SKM-1 (cell line): ENCODE measurements at regions not wholly inside any gene's neighbourhood (a gene's known extent, or its start where the extent isn't known, plus 50 kb on each side); places are given as distances from the start of the nearest gene placed in this dataset.
"Not testable (repeated sequence)": the region's sequence is repeated elsewhere in the genome, so short reads cannot be mapped to it uniquely, and the experiment has no call there.

Source experiments
- DNase-seq: peaks from one replicate; lab custom pipeline; 2025; ENCODE audit not compliant: unreplicated experiment; lab: John Stamatoyannopoulos, UW

DNA sequence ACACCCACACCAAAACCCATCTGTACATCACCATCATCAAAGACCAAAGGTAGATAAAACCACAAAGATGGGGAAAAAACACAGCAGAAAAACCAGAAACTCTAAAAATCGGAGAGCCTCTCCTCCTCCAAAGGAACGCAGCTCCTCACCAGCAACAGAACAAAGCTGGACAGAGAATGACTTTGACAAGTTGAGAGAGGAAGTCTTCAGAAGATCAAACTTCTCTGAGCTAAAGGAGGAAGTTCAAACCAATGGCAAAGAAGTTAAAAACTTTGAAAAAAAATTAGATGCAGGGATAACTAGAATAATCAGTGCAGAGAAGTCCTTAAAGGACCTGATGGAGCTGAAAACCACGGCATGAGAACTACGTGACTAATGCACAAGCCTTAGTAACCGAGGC, 247.5 kb upstream of the ERBB4 start:
- not testable (repeated sequence) for DNase-seq

DNA sequence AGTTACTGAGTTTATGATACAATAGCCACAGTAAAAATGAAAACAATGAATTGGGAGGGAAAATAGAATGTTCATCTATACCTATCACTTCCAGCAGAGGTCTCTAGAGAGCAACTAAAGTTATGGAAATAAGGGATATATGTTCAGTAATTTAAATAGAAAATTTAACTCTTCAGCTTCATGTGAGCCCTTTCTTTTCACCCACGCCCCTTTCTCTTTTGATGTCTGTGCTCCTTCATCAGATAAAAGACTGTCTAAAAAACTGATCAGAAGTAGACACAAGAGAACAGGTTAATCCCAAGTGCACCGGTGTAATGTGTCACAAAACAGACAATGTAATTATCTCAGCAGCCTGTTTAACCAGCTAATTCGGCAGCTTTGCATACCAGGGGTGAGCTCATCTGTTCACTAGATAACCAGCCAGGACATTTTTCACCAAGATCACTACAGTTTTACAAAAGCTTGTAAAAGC, 238.5 kb upstream of the ERBB4 start:
- DNase-seq: peak; percentile 31

- DNase-seq: no peak
Measured at GRCh38 chr2:212773808-212774339, 235.3 kb upstream of the ERBB4 start.

DNA sequence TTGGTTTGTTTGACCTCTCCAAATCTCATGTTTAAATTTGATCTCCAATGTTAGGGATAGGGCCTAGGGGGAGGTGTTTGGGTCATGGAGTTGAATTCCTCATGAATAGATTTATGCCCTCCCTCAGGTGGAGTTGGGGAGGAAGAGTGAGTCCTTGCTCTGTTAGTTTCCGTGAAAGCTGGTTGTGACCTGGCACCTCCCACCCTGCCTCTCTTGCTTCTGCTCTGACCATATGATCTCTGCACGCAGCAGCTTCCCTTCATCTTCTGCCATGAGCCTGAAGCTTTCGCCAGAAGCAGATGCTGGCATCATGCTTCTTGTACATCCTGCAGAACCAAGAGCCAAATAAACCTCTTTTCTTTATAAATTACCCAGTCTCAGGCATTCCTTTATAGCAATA, 231.6 kb upstream of the ERBB4 start:
- no peak for DNase-seq

DNA sequence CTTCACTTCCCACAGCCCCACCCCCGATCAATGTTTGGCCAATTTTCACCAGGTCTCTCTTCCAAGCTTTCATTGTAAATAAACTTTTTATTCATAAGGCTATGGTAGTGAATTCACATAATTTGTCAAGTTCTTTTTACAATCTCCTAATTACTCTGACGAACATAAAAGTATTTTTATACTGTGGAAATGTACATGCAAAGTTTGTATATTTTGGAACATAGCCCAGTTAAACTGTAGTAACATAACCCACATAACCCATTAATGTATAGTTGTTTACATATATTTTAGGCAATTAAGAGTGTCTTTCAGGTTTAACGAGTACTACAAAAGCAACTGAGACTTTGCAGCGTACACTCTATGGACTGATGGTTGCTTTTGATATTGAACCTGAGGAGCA, 228.3 kb upstream of the ERBB4 start:
- no peak for DNase-seq

DNA sequence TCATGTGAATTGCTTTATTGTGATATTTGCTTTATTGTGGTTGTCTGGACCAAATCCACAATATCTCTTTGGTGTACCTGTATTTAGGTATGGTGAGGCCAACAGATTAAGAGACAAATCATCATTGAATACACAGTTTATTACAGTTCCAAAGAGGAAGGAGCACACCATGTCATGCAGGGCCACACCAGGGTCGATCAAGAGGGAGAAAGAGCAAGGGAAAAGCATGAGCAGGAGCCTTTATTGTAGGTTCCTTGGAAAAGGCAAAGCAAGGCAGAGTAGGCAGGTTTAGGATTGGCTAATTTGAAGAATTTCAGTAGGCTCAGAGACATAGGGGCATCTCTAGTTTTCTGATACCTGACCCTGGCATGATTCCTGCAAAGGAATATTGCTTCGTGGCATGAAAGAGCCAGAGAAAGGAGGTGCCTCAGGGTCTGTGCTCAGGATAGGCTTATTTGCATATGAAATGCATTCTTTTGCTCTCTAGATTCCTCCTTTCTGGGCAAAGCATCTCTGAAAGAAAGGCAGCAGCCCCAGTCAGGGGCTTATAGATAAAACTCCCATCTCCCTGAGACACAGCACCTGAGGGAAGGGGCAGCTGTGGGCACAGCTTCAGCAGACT, 214.2 kb upstream of the ERBB4 start:
- DNase-seq: no peak

DNA sequence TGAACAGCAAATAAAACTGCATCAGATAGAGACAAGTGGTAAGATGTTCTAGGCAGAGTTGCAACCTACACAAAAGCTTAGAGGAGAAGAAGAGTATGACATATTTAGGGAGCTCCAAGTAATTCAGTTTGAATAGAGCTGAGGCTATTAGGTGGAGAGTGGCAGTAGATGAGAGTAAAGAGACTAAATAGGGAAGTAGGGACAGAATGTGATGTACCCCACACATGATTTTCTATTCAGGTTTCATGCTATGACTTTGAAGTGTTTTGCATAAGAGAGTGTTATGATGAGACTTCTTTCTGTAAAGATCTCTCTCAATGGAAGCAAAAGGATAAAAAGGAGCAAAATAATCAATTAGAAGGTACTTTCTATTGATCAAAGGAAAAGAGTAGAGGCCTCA, 206.8 kb upstream of the ERBB4 start:
- no peak for DNase-seq

- DNase-seq: no peak
Measured at GRCh38 chr2:212737392-212738172, 199.0 kb upstream of the ERBB4 start.

GRCh38 chr2:212736385-212736726, 197.8 kb upstream of the ERBB4 start:
- DNase-seq: no peak

- DNase-seq: no peak
Measured at GRCh38 chr2:212733273-212733672, 194.7 kb upstream of the ERBB4 start.

DNA sequence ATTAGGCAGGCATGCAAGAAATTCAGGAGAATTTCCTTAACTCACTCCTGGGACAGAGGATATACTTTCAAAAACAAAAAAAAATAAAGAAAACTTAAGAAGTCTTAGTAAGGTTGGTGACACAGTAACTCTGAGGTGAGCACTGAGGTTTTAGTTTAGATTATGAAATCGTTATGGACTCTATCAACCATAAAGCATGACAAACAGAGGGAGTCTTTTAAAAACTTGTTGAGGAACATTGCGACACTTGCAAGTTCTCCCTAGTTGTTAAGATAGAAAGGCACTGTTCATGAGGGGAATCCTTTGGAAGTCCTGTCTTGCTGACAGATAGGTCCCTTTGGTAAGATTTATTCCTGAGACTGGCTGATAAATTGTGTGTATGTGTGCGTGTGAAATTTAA, 194.3 kb upstream of the ERBB4 start:
- peak; percentile 6 for DNase-seq

GRCh38 chr2:212730994-212731393, 192.4 kb upstream of the ERBB4 start:
- DNase-seq: no peak

GRCh38 chr2:212728717-212729116, 190.1 kb upstream of the ERBB4 start:
- DNase-seq: no peak

DNA sequence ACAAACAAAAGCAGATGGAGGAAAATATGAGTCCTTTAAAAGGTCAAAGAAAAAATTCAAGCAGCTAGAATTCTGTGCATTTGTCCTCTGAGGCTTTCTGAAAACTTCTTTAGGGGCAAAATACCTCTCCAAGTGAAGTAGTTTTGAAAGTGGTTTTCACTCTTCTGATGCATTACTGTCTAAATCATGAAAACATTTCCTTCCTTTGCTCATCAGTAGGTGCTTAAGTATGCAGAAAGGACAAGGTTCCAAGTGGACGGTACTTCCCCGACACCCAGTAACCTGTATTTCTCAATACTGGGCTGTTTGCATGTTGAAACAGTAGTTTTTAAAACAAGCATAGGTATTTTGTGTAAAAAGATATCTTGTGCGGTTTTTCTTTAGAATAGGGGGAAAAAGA, 189.1 kb upstream of the ERBB4 start:
- no peak for DNase-seq

- DNase-seq: no peak
Measured at GRCh38 chr2:212726403-212726802, 187.8 kb upstream of the ERBB4 start.

DNA sequence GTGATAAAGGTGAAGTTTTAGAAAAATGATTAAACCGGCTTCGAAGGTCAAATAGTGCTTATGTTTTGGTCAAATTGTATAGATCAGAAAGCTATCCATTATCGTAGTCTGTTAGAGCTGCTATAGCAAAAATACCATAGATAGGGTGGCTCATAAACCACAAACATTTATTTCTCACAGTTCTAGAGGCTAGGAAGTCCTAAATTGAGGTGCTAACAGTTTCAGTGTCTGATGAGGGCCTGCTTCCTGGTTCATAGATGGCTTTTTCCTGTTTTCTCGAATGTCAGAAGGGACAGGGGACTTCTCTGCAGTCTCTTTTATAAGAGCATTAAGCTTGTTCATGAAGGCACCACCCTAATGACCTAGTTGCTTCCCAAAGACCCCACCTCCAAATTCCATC, 186.6 kb upstream of the ERBB4 start:
- no peak for DNase-seq

GRCh38 chr2:212723226-212723625, 184.6 kb upstream of the ERBB4 start:
- no peak for DNase-seq

DNA sequence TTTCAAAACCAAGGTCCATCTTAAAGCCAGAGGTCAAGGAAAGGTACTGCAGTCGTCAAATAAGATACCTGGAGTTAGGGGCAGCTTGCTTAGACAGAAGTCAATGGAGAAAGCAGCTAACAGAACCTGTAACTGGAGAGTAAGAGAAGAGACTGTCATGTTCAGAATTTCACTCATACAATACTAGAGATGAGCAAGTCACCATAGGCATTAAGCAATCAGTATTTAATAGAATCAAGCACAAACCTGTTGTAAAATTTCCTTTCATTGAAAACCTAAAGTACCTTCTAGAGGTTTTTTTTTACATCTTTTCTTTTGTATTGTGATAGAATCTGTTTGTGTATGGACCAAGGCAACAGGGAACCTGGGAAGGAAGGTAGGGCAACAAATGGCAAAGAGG, 183.4 kb upstream of the ERBB4 start:
- no peak for DNase-seq

GRCh38 chr2:212721026-212721451, 182.4 kb upstream of the ERBB4 start:
- DNase-seq: no peak

DNA sequence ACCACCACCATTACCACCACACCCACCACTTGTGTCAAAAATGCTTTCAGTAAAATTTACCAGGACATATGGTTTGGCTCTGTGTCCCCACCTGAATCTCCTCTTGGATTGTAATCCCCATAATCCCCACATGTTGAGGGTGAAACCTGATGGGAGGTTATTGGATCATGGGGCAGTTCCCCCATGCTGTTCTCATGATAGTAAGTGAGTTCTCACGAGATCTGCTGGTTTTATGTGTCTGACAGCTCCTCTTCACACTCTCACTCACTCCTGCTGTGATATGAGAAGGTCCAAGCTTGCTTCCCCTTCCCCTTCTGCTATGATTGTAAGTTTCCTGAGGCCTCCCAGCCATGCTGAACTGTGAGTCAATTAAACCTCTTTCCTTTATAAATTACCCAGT, 176.8 kb upstream of the ERBB4 start:
- DNase-seq: not testable (repeated sequence)

DNA sequence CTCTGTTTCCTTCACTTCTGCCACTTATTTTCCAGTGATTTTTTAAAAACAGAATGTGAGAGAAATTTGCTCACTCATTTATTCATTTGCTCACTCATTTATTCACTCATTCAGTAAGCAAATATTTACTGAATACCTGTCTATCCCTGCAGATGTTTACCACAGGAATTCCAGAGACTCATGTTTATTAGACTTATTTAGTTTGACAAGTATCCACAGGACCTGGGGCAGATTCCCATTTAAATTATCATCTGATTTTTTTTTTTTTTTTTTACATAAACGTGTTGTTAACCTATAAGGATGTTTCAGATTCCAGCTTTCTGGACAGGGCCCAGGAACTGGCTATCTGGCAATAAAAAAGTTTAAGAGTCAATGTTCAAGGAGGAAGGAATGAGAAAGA, 175.1 kb upstream of the ERBB4 start:
- no peak for DNase-seq

GRCh38 chr2:212712991-212713390, 174.4 kb upstream of the ERBB4 start:
- no peak for DNase-seq

DNA sequence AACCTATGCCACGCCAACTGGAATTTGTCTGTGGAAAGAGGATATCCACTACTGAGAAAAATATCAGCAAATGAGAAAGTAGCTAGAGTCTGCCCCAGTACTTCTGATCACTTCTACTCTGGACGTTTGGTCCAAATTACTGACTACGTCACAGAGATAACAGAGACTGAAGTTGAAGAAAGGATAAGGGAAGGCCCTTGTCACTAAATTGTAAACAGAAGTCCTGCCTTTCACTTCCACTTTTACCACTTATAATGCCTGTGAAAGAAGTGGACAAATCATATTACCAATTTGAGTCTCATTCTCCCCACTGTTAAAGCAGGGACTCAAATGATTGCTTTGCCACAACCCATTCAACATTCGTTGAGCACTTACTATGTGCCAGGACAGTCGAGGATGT, 173.9 kb upstream of the ERBB4 start:
- DNase-seq: no peak
